GM18498 (cell line): ENCODE measurements at regions not wholly inside any gene's neighbourhood (a gene's known extent, or its start where the extent isn't known, plus 50 kb on each side); places are given as distances from the start of the nearest gene placed in this dataset.
"Not testable (repeated sequence)": the region's sequence is repeated elsewhere in the genome, so short reads cannot be mapped to it uniquely, and the experiment has no call there.

Source experiments
- ATAC-seq: cut with Tn5 transposase; IDR thresholded peaks from one replicate; pipeline ENCODE4 v1.9.1; 2021; ENCODE audit warnings: mild to moderate bottlenecking, moderate library complexity; ENCODE audit not compliant: unreplicated experiment

GRCh38 chr3:70743754-70744153 is 431.3 kb upstream of the MDFIC2 start:
- ATAC-seq: no peak

- ATAC-seq: no peak
Observed at GRCh38 chr3:70742081-70742480, 429.6 kb upstream of the MDFIC2 start.

GRCh38 chr3:70740872-70741271 is 428.4 kb upstream of the MDFIC2 start:
- no peak for ATAC-seq

- no peak for ATAC-seq
Observed at GRCh38 chr3:70740071-70740470, 427.6 kb upstream of the MDFIC2 start.

- no peak for ATAC-seq
Observed at GRCh38 chr3:70738291-70738681, 425.8 kb upstream of the MDFIC2 start.

- ATAC-seq: no peak
Observed at GRCh38 chr3:70737666-70738290, 425.3 kb upstream of the MDFIC2 start.

GRCh38 chr3:70736009-70736408 is 423.6 kb upstream of the MDFIC2 start:
- no peak for ATAC-seq

- ATAC-seq: no peak
Observed at GRCh38 chr3:70734756-70735155, 422.3 kb upstream of the MDFIC2 start.

GRCh38 chr3:70731046-70731445 is 418.6 kb upstream of the MDFIC2 start:
- no peak for ATAC-seq

GRCh38 chr3:70729845-70730244 is 417.4 kb upstream of the MDFIC2 start:
- ATAC-seq: no peak

GRCh38 chr3:70728311-70728710 is 415.9 kb upstream of the MDFIC2 start:
- no peak for ATAC-seq

GRCh38 chr3:70726961-70727360 is 414.5 kb upstream of the MDFIC2 start:
- no peak for ATAC-seq

GRCh38 chr3:70726096-70726938 is 413.9 kb upstream of the MDFIC2 start:
- no peak for ATAC-seq

- ATAC-seq: no peak
Observed at GRCh38 chr3:70722018-70722417, 409.6 kb upstream of the MDFIC2 start.

- ATAC-seq: no peak
Observed at GRCh38 chr3:70716832-70717231, 404.4 kb upstream of the MDFIC2 start.

GRCh38 chr3:70712449-70713082 is 400.1 kb upstream of the MDFIC2 start:
- no peak for ATAC-seq

- ATAC-seq: no peak
Observed at GRCh38 chr3:70703305-70704102, 391.1 kb upstream of the MDFIC2 start.

- no peak for ATAC-seq
Observed at GRCh38 chr3:70702132-70702531, 389.7 kb upstream of the MDFIC2 start.

GRCh38 chr3:70684701-70685100 is 372.3 kb upstream of the MDFIC2 start:
- no peak for ATAC-seq

GRCh38 chr3:70675810-70676209 is 363.4 kb upstream of the MDFIC2 start:
- not testable (repeated sequence) for ATAC-seq
